22Rv1 (cell line): ENCODE measurements at regions not wholly inside any gene's neighbourhood (a gene's known extent, or its start where the extent isn't known, plus 50 kb on each side); places are given as distances from the start of the nearest gene placed in this dataset.

Source experiments
- CTCF ChIP-seq: fragments of 450-650 bp; IDR thresholded peaks from 2 replicates; pipeline ENCODE4 v1.5.1; 2017; ENCODE audit warnings: mild to moderate bottlenecking
- ZFX ChIP-seq: fragments of 450-650 bp; IDR thresholded peaks from 2 replicates; pipeline ENCODE4 v1.6.1; 2017; ENCODE audit warnings: antibody characterized with exemption, borderline replicate concordance

- TF ChIP-seq CTCF (no peak), ZFX (no peak)
Observed at GRCh38 chr13:110001670-110002275, 215.4 kb upstream of the IRS2 start.
